ENCODE measurements at regions not wholly inside any gene's neighbourhood (a gene's known extent, or its start where the extent isn't known, plus 50 kb on each side); places are given as distances from the start of the nearest gene placed in this dataset. TPM values are rescaled to one million over a fixed set of nuclear protein-coding genes. Genes with fewer than 3 reads are reported as not detected.

DNA sequence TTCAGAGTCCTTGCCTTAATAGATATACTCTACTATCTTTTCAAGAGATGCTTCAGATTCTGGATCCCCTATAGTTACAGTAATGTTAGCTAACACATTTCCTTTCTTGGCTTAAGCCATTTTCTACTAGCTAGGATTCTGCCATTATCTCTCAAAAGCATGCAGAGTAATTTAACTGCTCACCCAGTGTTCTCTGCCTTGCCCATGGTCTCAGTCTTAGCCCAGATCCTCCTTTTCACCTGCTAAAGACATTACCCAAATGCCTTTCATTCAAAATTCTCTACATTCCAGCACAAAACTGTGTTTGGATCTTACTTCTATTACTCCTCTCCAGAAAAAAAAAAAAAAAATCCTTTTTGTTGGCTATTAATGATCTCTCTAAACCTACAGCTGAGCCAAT, 474.2 kb upstream of the LRRTM1 start:
- DNase-seq = no peak

DNA sequence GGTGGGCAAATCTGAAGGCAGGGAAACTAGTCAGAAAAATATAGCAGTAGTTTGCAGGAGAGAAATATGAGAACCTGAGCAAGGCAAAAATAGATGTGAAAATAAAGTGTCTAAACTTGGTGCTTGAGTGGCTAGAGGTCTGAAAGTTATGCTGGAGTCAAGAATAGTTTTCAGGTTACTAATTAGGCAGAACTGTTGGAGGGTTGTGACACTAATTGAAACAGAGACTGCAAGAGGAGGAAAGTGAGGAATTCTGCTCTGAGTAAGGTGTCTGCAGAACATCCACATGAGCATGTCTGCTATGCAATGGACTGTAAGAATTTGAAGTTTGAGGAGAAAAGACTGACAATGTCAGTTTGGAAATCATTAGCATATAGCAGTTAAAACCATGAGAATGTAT, 444.0 kb upstream of the LRRTM1 start:
- DNase-seq = no peak

DNA sequence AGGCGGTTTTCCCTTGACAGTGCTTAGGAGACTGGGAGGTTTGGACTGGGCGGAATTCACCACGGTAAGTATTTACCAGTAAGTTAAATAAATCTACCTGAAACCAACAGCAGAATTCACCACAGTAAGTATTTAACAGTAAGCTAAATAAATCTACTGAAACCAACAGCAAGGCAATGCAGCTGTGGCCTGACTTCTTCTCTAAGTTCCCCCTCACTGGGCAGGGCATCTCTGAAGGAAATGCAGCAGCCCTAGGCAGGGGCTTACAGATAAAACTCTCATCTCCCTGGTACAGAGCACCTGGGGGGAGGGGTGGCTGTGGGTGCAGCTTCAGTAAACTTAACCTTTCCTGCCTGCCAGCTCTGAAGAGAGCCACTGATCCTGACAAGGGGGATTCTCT, 432.5 kb upstream of the LRRTM1 start:
- no peak for DNase-seq

DNA sequence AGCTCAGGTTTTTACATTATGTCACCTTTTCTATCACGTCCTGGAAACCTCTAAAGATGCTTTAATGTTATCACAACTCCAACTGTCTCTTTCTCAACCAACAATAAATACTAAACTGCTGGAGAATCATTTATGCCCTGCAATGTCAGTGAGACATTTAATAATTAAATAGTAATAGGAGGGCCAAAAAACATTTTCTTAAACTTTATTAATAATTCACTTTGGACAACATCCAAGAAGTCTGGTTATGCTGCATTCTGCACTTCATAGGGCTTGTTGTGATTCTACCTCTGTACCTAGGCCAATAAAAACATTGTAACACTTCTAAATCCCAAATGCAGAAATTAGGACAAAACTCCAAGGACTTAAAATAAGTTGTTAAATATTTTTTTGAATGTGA, 420.4 kb upstream of the LRRTM1 start:
- no peak for DNase-seq

DNA sequence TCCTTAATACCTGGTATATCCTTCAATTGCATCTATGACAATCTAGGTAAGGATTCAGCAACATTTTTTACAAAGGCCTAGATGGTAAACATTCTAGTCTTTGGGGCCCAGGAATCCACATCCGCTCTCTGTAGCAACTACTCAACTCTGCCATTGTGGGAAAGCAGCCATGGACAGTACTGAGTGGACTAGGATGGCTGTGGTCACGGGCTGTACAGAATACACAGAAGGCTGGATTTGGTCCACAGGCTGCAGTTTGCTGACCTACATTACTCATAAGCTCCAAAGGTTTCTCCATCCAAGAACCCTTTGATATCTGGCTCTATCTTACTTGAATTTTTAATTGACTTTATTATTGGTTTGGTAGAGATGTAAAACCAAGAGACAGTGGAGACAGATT, 418.3 kb upstream of the LRRTM1 start:
- no peak for DNase-seq

DNA sequence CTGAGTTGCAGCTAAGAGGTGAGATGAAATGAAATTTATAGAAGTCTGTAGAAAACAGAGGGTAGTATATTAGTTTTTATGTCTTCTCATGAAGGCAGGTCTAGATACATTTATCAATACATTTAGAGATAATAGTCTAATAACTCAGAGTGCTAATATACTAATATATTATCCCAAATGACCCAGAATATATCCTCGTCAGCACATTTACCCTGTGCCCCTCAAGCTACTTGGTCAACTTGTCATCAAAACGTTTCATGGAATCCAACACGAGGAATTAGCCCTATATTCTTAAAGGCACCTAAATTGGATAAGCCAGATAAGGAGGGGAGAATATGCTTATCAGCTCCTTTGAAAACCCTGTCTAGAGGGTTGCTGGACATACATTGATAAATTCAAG, 415.1 kb upstream of the LRRTM1 start:
- no peak for DNase-seq

DNA sequence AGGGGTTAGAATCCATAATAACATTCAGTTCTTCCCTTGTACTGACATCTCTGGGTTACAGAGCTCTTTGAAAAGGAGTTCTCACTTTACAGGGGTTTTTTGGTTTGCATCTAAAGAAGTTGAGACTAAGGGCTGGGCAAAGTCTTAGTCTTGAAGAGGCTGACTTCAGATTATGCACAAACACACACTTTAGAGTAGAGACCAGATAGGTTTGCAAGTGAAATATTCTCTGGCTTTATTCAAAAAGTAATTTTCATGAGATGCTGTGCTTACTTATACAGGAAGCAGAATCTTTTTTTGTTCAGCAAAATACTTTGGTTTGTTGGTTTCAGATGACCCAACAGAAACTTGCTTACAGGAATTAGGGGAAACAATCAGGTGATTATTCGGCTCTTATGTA, 410.9 kb upstream of the LRRTM1 start:
- no peak for DNase-seq

DNA sequence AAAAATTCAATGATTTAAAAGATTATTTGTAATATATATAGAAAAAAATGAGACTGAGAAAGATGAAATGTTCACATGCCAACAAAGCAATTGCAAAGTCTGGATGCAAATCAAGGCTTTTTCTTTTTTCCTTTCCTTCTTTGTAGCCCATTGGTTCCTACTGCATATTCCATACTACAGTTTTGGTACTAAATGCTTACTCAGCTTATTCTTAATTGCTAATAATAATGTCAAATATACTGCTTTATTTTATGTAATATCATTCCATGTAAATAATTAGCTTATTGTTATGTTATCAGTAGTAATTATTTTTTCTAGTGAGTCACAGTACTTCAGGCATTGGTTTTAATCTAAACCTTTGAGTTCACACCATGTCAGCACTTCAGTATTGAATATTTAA, 407.4 kb upstream of the LRRTM1 start:
- no peak for DNase-seq

DNA sequence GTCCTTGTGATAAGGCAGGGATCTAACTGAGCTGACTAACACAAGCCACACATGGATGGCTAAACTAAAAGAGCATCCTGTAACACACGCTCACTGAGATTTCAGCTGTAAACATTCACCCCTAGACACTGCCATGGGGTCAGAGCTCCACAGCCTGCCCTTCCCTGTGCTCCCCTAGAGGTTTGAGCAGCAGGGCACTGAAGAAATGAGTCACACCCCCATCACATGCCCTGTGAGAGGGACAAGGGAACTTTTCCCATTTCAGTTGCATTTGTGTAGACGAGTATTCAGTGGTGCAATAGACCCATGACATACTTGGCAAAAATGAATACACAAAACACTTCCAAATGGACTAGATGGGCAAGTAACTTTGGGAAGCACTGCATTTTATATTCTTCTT, 402.4 kb upstream of the LRRTM1 start:
- DNase-seq = no peak

DNA sequence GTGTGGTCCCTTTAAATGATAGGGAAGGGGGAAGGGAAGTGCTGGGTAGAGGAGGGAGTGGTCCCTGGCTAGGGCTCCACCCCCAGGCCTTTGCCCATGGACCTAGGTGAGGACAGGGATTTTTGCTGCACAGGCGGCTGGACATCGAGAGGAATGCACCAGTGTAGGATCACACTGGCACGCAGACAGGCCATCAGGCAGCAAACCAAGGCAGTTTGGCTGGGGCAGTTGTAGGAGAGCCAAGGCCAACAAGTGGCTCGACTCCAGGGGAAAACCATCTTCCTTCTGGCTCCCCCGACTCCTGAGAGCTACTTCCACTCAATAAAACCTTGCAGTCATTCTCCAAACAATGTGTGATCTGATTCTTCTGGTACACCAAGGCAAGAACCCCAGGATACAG, 402.0 kb upstream of the LRRTM1 start:
- no peak for DNase-seq

DNA sequence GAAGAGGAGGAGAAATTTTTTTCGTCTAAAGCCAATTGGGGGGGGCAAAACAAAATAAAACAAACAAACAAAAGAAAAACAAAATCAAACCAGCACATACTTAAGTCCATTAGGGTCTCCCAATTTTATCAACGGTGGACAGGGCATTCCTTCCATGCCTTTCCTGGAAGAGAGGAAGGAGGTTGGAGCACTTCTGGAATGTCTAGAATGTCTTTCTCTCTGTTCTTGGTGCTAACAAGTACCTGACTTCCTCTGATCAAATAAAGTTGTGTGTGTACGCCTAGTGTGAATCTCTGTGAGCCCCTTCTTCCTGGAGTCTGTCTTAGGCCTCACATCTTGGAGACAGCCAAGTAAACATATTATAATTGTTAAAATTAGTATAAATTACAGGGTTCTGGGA, 399.0 kb upstream of the LRRTM1 start:
- DNase-seq = no peak

DNA sequence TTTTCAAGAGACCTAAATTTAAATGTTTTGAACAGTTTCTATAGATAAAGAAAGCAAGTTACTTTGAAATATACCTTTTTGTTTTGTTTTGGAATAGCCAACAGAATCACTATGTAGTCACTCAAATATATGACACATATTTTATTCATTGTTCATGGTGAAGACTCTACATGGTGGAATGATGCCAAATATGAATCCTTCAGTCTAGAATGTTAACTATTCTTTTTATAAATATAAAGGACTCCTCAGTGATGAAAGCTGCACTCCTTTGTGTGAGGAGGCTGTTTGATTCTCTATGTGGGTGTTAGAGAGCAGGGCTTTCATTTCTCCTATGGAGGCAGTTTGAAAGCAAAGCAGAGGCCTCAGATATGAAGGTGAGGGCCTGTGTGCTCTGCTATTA, 396.4 kb upstream of the LRRTM1 start:
- DNase-seq = no peak

Small RNA genes in the stretch of these regions (small RNA-seq; reads per million reads assigned to genes)
- gene AC013262.1 (ENCODE audit: low replicate concordance) (not detected), gene AC138623.1 (ENCODE audit: low replicate concordance) (not detected), gene RF00019 (ENCODE audit: low replicate concordance) (not detected), gene RN7SL201P (ENCODE audit: low replicate concordance) (not detected), gene RNA5SP99 (ENCODE audit: low replicate concordance) (0.26 reads per million, percentile 44 among the genes with 10 or more reads in this experiment), gene RNU6-1312P (ENCODE audit: low replicate concordance) (not detected), gene RNU6-685P (ENCODE audit: low replicate concordance) (not detected), gene RPL37P10 (ENCODE audit: low replicate concordance) (not detected)

All from tongue (tissue), 2 donors.